IPS DF 19.7 (cell line): ENCODE measurements at regions not wholly inside any gene's neighbourhood (a gene's known extent, or its start where the extent isn't known, plus 50 kb on each side); places are given as distances from the start of the nearest gene placed in this dataset.
A peak's percentile ranks its signal among the peaks of the same experiment; 100 is the strongest.

ENCODE experiments used
- DNase-seq: peaks from one replicate; pipeline ENCODE4 v3.0.0-alpha.2; 2013; ENCODE audit warnings: low read depth, low spot score

DNA sequence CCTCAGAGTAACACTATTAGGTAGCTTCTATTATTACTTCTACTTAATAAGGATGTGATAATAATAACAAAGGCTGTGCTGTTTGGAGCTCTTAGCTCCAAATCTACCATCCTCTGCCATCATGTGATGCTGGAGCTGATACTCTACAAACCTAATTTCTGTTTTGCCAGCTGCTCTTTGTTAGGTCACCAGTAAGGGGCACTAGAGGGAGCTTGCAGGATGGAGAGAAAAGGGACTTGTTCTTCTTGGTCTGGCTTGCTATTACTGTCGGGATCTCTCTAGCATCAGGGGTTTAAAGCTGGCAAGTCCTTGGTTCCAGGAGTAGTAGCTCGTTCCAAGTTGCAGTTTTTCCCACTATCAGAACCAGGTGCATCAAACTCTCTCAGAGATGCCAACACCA lies 194.9 kb upstream of the KBTBD8 start:
- DNase-seq: peak; percentile 54

GRCh38 chr3:66803721-66804695 lies 194.1 kb upstream of the KBTBD8 start:
- no peak for DNase-seq

DNA sequence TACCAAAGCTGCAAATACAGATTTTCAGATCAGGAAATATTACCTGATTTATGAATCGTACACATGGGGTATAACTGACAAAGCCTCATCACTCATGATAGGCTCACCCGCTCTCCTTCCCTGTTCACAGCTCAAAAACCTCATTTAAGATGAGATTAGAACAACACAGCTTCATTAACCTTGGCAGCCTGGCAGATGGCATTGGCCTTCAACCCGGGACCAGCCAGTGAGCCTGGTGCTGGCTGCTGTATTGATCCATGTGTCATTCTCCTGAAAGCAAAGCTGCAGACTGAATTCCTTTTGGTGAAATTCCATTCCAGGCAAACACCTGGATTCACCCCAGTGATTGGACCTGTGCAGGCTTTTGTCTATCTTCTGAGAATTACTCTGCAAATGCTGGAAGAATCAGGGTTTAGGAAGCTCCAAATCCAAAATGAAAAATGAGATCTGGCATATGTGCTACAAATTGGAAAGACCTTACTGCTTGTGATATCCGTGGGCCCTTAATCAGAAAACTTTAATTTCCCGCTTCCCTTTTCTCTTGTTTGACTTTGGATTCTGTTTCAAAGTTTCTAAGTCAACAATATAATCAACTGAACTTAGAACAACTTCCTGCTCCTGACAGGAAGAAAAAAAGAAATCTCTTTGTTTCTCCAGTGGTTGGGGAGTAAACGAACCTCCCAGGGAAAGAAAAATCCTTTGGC lies 189.1 kb upstream of the KBTBD8 start:
- no peak for DNase-seq

DNA sequence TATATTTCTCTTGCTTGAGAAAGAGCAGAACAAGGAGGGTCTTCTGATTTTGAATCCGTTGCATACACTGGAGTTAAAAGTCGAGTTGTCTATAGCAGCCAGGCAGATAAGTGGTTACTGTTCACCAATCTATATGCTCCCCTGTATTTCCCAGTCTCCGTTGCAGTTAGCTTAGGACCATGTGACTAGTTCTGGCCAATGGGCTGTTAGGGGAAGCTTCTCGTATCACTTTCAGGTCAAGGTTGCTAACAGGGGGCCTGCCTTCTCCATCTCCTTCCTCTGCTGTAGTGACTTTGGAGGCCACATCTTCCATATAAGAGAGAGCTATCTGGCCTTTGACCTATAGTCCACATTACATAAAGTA lies 188.5 kb upstream of the KBTBD8 start:
- DNase-seq: no peak

GRCh38 chr3:66812136-66812535 lies 186.0 kb upstream of the KBTBD8 start:
- DNase-seq: no peak

DNA sequence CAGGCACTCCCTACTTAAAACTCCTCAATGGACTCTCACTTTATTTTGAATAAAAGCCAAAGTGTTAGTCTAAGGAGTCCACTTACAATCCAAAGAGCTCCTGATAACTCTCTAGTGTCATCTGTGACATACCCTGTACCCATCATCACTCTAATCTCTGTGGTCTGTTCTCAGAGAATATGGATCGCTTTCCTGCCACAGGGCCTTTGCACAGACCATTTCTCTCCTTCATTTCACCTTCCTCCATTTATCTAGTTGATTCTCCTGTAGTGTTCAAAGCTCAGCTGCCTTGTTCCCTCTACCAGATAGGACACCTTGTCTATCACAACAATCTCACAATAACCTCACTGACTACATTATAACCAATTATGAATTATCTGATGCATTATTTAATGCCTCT lies 185.4 kb upstream of the KBTBD8 start:
- no peak for DNase-seq

DNA sequence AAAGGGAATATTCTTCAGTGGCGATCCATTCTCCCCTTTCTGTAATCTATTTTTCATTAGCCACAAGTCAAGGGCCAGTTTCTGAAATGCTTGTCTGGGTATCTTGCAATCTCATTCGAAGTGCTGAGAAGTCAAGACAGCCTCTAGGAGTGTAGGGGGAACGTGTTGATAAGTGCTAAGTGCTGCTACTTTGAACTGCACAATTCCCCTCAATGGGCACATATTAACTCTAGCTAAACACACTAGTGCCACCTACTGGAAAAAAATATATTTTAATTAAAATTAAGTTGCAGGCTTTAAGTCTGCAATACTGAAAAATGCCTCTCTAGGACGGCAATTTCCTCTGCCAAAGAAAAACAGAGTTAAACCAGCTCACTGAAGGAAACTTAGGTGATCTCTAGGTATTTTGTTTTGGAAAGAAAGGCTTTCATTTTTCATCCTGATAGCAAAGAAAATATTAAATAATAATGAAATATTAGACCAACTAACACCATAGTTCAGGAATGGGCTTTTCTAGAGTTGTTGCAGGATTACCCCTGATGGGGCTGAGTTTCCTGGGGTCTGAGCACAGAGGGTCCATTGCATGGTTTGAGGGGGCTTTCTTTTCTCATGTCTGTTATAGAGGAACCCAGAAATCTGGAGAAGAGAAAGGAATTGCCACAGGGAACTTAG lies 181.9 kb upstream of the KBTBD8 start:
- DNase-seq: peak; percentile 68

GRCh38 chr3:66817951-66818557 lies 180.1 kb upstream of the KBTBD8 start:
- DNase-seq: no peak

DNA sequence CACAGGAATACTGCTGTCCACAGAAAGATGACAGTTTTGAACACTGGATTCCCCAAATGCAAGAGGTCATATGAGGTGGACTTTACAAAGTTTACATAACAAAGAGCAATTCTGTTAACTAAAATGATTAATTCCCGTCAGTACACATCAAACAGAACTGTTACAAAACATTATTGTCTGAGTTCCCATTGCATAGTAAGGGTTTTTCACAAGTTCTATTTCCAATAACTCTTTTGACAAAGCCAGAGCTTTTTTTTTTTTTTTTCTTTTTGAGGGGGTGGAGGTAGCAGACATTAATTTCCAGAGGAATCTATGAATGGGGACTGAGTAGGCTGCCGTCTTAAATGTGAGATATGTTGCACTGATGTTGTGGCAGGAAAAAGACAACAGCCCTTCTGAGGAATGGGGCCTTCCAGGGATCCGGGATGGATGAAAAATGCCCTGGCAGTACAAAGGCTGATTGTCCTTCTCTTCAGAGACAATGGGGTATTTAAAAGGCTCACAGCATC lies 178.1 kb upstream of the KBTBD8 start:
- DNase-seq: no peak

DNA sequence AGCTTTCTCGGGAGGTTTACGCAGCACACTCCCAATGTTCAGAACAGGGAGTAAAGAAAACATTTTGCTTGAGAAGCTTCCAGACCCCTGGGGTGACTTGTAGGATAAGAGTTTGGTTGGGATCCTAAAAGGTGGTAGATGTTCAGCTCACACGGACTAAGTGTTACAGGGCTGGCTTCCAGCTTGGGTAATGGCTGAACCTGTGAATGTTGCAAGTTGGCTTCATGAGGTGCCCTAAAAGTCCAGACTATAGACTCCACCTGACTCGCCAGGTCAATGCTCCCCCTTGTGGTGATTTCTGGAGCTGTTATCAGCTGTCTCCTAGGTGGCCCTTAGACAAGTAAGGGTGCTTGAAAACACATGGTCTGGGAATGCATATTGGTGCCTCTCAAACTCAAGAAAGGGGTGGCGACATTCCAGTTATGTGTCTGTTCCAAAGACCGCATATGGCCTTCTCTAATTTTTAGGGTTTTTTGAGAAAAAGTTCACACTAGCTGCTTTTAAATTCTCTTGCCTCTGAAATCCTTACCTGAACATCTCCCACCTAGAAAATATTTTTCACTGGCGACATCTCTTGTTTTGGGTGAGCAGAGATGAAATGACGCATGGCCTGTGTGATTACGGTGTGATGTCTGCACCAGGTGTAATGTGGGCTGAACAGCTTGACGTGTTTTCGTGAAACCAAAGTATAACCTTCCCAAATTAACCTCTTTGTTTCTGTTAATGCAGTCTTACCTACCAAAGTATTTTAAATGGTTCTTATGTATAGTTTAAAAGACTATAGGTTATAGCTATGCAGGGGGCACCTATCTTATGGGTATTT lies 175.7 kb upstream of the KBTBD8 start:
- DNase-seq: peak; percentile 70

DNA sequence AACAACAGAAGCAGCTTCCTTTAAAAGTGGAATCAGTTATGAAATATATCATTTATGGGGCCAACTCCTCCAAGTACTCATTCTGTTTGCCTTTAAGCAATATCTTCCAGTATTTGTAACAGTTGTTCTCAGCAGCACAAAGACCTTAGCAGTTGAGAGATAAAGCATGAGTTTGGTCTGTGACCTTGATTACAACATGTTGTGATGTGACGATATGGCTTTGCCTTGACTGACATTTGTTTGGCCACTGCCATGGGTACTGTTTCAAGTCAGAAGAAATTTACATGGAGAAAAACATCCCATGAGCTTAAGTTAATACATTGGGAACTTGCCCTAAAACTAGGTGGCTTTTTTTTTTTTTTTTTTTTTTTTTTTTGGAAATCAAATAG lies 175.1 kb upstream of the KBTBD8 start:
- DNase-seq: no peak

GRCh38 chr3:66823532-66823931 lies 174.6 kb upstream of the KBTBD8 start:
- DNase-seq: no peak

GRCh38 chr3:66825375-66825774 lies 172.7 kb upstream of the KBTBD8 start:
- DNase-seq: no peak

DNA sequence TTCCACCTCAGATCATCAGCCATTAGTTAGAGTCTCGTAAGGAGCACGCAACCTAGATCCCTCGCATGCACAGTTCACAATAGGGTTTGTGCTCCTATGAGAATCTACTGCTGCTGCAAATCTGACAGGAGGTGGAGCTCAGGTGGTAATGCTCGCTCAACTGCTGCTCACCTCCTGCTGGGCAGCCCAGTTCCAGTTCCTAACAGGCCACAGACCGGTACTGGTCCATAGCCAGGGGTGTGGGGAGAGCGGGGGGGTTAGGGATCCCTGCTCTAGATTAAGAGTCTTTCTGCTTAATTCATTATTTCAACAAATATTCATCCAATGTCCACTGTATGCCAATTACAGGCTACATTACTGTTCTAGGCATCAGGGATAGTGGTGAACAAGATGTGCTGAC lies 170.4 kb upstream of the KBTBD8 start:
- DNase-seq: no peak

GRCh38 chr3:66828303-66828702 lies 169.8 kb upstream of the KBTBD8 start:
- no peak for DNase-seq

GRCh38 chr3:66830301-66830700 lies 167.8 kb upstream of the KBTBD8 start:
- DNase-seq: no peak

GRCh38 chr3:66831931-66832330 lies 166.2 kb upstream of the KBTBD8 start:
- DNase-seq: no peak

DNA sequence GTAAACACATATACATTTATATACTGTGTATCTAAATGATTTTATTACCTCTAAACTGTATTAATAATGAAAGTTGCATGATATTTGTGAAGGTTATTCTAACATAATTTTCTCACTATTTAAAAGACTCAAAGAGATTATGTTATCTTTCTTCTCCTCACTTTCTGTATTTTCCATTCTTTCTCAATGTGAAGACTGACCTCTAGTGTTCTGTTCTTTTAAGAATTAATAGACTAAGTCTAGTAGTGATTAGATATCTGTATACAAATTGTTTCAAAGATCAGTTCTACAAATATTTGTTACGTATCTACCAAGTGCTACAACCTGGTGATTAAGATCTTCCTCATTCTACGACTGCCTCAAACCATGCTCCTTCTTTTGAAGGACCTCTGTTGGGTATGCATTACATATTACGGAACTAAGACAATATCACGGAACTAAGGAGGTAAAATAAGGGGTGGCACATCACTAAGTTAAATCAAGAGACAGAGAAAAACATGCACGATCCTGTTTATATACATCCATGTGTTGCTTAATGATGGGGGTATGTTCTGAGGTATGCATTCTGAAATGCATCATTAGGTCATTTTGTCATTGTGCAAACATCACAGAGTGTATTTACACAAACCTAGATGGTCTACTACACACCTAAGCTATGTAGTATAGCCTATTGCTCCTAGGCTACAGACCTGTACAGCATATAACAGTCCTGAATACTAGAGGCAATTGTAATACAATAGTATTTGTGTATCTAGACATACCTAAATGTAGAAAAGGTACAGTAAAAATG lies 161.5 kb upstream of the KBTBD8 start:
- no peak for DNase-seq

DNA sequence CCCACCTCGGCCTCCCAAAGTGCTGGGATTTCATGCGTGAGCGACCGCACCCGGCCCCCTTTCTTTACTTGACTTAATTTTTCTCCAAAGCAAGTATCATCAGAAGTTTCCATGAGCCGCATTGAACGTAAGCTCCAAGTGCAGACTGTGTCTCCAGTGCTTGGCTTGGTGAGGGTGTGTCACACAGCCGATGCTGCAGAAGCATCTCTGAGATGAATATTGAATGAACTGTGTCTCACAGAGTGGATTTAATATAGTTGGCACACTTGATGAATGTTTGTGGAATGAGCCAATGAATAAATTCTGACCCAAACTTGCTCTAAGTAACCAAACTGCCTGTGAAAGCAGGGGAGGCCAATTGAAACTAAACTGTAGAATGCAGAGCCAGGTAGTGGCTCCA lies 159.4 kb upstream of the KBTBD8 start:
- no peak for DNase-seq

GRCh38 chr3:66839508-66839907 lies 158.6 kb upstream of the KBTBD8 start:
- no peak for DNase-seq
